H9 (cell line): ENCODE measurements at regions not wholly inside any gene's neighbourhood (a gene's known extent, or its start where the extent isn't known, plus 50 kb on each side); places are given as distances from the start of the nearest gene placed in this dataset.

ENCODE experiments used
- DNase-seq: peaks from one replicate; pipeline ENCODE4 v3.0.0-alpha.2; 2017
- H2AFZ ChIP-seq: one replicate; pipeline ENCODE4 v1.6.1; 2013; ENCODE audit warnings: mild to moderate bottlenecking, low read length, control low read depth, moderate library complexity
- H2AK5ac ChIP-seq: 2 replicates; pipeline ENCODE4 v1.6.1; 2013; ENCODE audit warnings: low read length, control low read depth, mixed read lengths; ENCODE audit not compliant: insufficient read length
- H2BK120ac ChIP-seq: one replicate; pipeline ENCODE4 v1.6.1; 2013; ENCODE audit warnings: low read depth, mild to moderate bottlenecking, low read length, control low read depth, inconsistent platforms; ENCODE audit not compliant: poor library complexity, severe bottlenecking
- H2BK12ac ChIP-seq: 2 replicates; pipeline ENCODE4 v1.6.1; 2013; ENCODE audit warnings: low read length, control low read depth, mixed read lengths, low read depth; ENCODE audit not compliant: insufficient read length
- H2BK15ac ChIP-seq: 2 replicates; pipeline ENCODE4 v1.6.1; 2013; ENCODE audit warnings: low read depth, low read length, control low read depth
- H2BK20ac ChIP-seq: one replicate; pipeline ENCODE4 v1.6.1; 2013; ENCODE audit warnings: low read depth, mild to moderate bottlenecking, low read length, control low read depth, inconsistent platforms; ENCODE audit not compliant: poor library complexity, severe bottlenecking
- H2BK5ac ChIP-seq: 2 replicates; pipeline ENCODE4 v1.6.1; 2013; ENCODE audit warnings: low read length, control low read depth, mixed read lengths; ENCODE audit not compliant: insufficient read length
- H3K14ac ChIP-seq: 2 replicates; pipeline ENCODE4 v1.6.1; 2013; ENCODE audit warnings: low read length, control low read depth; ENCODE audit not compliant: insufficient read depth
- H3K18ac ChIP-seq: 2 replicates; pipeline ENCODE4 v1.6.1; 2013; ENCODE audit warnings: low read depth, mild to moderate bottlenecking, mixed read lengths, low read length, control low read depth; ENCODE audit not compliant: insufficient read length
- H3K23ac ChIP-seq: 2 replicates; pipeline ENCODE4 v1.6.1; 2013; ENCODE audit warnings: low read length, control low read depth, mixed read lengths, low read depth; ENCODE audit not compliant: insufficient read length
- H3K23me2 ChIP-seq: 2 replicates; pipeline ENCODE4 v1.6.1; 2013; ENCODE audit warnings: low read depth, mild to moderate bottlenecking, mixed read lengths, low read length, control low read depth; ENCODE audit not compliant: insufficient read length, poor library complexity, severe bottlenecking
- H3K27ac ChIP-seq: 2 replicates; pipeline ENCODE4 v1.5.1; 2013; ENCODE audit warnings: low read length, control low read depth, mixed read lengths, low read depth; ENCODE audit not compliant: insufficient read length
- H3K27me3 ChIP-seq: 2 replicates; pipeline ENCODE4 v1.6.1; 2013; ENCODE audit warnings: low read length, control low read depth, inconsistent platforms; ENCODE audit not compliant: insufficient read depth
- H3K4ac ChIP-seq: 2 replicates; pipeline ENCODE4 v1.6.1; 2013; ENCODE audit warnings: low read depth, mild to moderate bottlenecking, control low read depth, inconsistent platforms, low read length, moderate library complexity
- H3K4me1 ChIP-seq: 2 replicates; pipeline ENCODE4 v1.6.1; 2013; ENCODE audit warnings: low read length, control low read depth, inconsistent platforms; ENCODE audit not compliant: insufficient read depth
- H3K4me2 ChIP-seq: 2 replicates; pipeline ENCODE4 v1.6.1; 2013; ENCODE audit warnings: low read length, control low read depth, mixed read lengths; ENCODE audit not compliant: insufficient read length, insufficient read depth
- H3K56ac ChIP-seq: 2 replicates; pipeline ENCODE4 v1.6.1; 2013; ENCODE audit warnings: low read depth, mild to moderate bottlenecking, mixed read lengths, low read length, control low read depth; ENCODE audit not compliant: insufficient read length
- H3K79me1 ChIP-seq: 2 replicates; pipeline ENCODE4 v1.6.1; 2013; ENCODE audit warnings: low read depth, mild to moderate bottlenecking, moderate library complexity, low read length, control low read depth, inconsistent platforms; ENCODE audit not compliant: insufficient read depth, poor library complexity, severe bottlenecking
- H3K79me2 ChIP-seq: 2 replicates; pipeline ENCODE4 v1.6.1; 2013; ENCODE audit warnings: low read length, control low read depth, inconsistent platforms; ENCODE audit not compliant: insufficient read depth
- H3K9ac ChIP-seq: 2 replicates; pipeline ENCODE4 v1.6.1; 2013; ENCODE audit warnings: low read length, control low read depth, mixed read lengths; ENCODE audit not compliant: insufficient read length; ENCODE audit errors: extremely low read depth
- H3K9me3 ChIP-seq: one replicate; pipeline ENCODE4 v1.6.1; 2013; ENCODE audit warnings: low read depth, low read length, inconsistent platforms; ENCODE audit not compliant: control insufficient read depth
- H3T11ph ChIP-seq: one replicate; pipeline ENCODE4 v1.6.1; 2013; ENCODE audit warnings: mild to moderate bottlenecking, low read length, control low read depth, inconsistent platforms
- H4K20me1 ChIP-seq: one replicate; pipeline ENCODE4 v1.6.1; 2013; ENCODE audit not compliant: control insufficient read depth, insufficient read length, insufficient read depth
- H4K5ac ChIP-seq: 2 replicates; pipeline ENCODE4 v1.6.1; 2013; ENCODE audit warnings: low read depth, mild to moderate bottlenecking, mixed read lengths, low read length, control low read depth; ENCODE audit not compliant: insufficient read length
- H4K8ac ChIP-seq: replicated peaks from 2 replicates; pipeline ENCODE4 v1.6.1; 2013; ENCODE audit warnings: low read length, control low read depth, mixed read lengths, low read depth; ENCODE audit not compliant: insufficient read length
- H4K91ac ChIP-seq: 2 replicates; pipeline ENCODE4 v1.6.1; 2013; ENCODE audit warnings: low read depth, mild to moderate bottlenecking, moderate library complexity, mixed read lengths, low read length, control low read depth; ENCODE audit not compliant: insufficient read length
- H3K27ac Mint-ChIP-seq, 3 experiments: 2 replicates in 2 of 3; 3 replicates in 1 of 3; pipeline ENCODE4 v1.8.0; 2020 to 2021; ENCODE audit warnings: mixed read lengths in 3 of 3, mild to moderate bottlenecking in 1 of 3, moderate library complexity in 1 of 3
- H3K27me3 Mint-ChIP-seq: 2 replicates; pipeline ENCODE4 v1.8.0; 2021; ENCODE audit warnings: low read depth, mild to moderate bottlenecking, moderate library complexity, mixed read lengths
- H3K36me3 Mint-ChIP-seq, 3 experiments: 2 replicates in 2 of 3; 3 replicates in 1 of 3; pipeline ENCODE4 v1.8.0; 2020 to 2021; ENCODE audit warnings: low read depth in 3 of 3, mixed read lengths in 3 of 3; ENCODE audit not compliant: insufficient read depth in 1 of 3
- H3K4me1 Mint-ChIP-seq, 2 experiments: 2 replicates each; pipeline ENCODE4 v1.8.0; 2020; ENCODE audit warnings: mixed read lengths in 2 of 2
- H3K4me3 Mint-ChIP-seq, 2 experiments: 2 replicates in 1 of 2; 3 replicates in 1 of 2; pipeline ENCODE4 v1.8.0; 2020 to 2021; ENCODE audit warnings: mild to moderate bottlenecking in 2 of 2, mixed read lengths in 2 of 2, moderate library complexity in 1 of 2
- H3K9me3 Mint-ChIP-seq, 2 experiments: 2 replicates in 1 of 2; 3 replicates in 1 of 2; pipeline ENCODE4 v1.8.0; 2020; ENCODE audit warnings: mild to moderate bottlenecking in 2 of 2, mixed read lengths in 2 of 2, moderate library complexity in 1 of 2
- CTCF ChIP-seq: fragments of 200-600 bp; sonication (generic); conservative IDR thresholded peaks from 3 replicates; pipeline ENCODE4 v1.8.0; 2021; ENCODE audit warnings: antibody characterized with exemption, mild to moderate bottlenecking
- WGBS: extraction: QIAGEN DNeasy Blood & Tissue Kit; methylation state at CpG from one replicate; pipeline ENCODE4 v1.1.7; 2013; ENCODE audit warnings: missing lambda C conversion rate, low lambda C conversion rate, mixed read lengths; ENCODE audit not compliant: insufficient read length; ENCODE audit errors: extremely low coverage; 5-methylcytosine and 5-hydroxymethylcytosine counted together

DNA sequence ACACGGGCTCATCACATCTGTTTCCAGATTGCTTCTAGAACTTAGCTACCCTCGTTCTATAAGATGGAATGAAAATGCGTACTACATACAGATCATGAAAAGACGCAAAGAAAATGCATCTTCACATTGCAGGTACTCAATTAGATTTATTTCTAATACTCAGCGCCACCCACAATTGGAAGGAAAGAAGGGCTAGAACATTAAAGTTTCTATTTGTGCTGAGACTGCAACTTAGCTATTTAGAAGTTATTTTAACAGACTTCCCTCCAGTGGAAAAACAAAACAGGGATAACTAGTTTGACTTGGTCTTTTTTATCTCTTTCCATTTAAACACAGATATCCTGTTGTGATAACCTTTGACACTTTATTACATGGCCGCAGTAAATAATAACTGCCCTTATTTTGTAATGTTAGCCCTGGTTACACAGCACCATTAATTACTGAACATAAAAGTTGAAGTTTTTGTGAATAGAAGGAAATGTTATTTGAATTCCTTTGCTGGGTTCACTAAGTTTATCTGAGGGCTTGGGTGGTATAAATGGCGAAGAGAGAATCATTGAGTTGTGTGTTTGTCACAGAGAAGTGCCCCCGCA is 86.9 kb upstream of the SLC25A26 start:
- Histone ChIP-seq H4K91ac (no peak overlapping the region), H3K23me2 (no peaks in the 10 kb centered on the region), H2BK20ac (no peak overlapping the region), H3K4ac (no peak overlapping the region), H3K56ac (no peak overlapping the region), H4K5ac (no peak overlapping the region), H3K18ac (no peak overlapping the region), H3T11ph (no peak overlapping the region), H3K27ac (no peak overlapping the region), H2BK5ac (no peak overlapping the region), H3K27me3 (no peaks in the 10 kb centered on the region), H2AFZ (no peak overlapping the region), H3K4me1 (no peaks in the 10 kb centered on the region; the same call in 1 of the 2 replicates), H2AK5ac (no peak overlapping the region), H3K23ac (no peak overlapping the region), H3K79me1 (no peaks in the 10 kb centered on the region), H2BK12ac (no peak overlapping the region), H3K9ac (no peak overlapping the region), H3K4me2 (no peak overlapping the region), H4K8ac (no peak overlapping the region), H4K20me1 (no peaks in the 10 kb centered on the region), H3K9me3 (no peaks in the 10 kb centered on the region), H2BK120ac (no peak overlapping the region), H2BK15ac (no peak overlapping the region), H3K14ac (no peak overlapping the region), H3K79me2 (no peaks in the 10 kb centered on the region)
- WGBS: no CpG with 5 or more reads among the region's 8 CpGs
- H3K27me3 Mint-ChIP-seq: no peaks in the 10 kb centered on the region; the same call in 1 of the 2 replicates
- peaks cover 0 to 10% (median 2%) of the 10 kb centered on the region in 3 experiments; a peak in 3 of 7 replicates for H3K36me3 Mint-ChIP-seq
- no peak overlapping the region for H3K27ac Mint-ChIP-seq
- no peak for DNase-seq
- no peak overlapping the region for H3K4me3 Mint-ChIP-seq
- H3K9me3 Mint-ChIP-seq: peaks cover 6 to 10% of the 10 kb centered on the region in 2 experiments
- peaks cover 24 to 29% of the 10 kb centered on the region in 2 experiments for H3K4me1 Mint-ChIP-seq
- no peak for TF ChIP-seq CTCF
